ENCODE measurements at regions not wholly inside any gene's neighbourhood (a gene's known extent, or its start where the extent isn't known, plus 50 kb on each side); places are given as distances from the start of the nearest gene placed in this dataset.
"Not testable (repeated sequence)": the region's sequence is repeated elsewhere in the genome, so short reads cannot be mapped to it uniquely, and the experiment has no call there.

GRCh38 chr15:31503758-31504461, 177.3 kb downstream of the KLF13 start:
- no peak for ATAC-seq (ENCODE audit: low read depth)
- no peak for TF ChIP-seq CTCF (IDR thresholded peaks at IDR 0.05)
- H3K27me3 Mint-ChIP-seq = peaks cover 7% of the 10 kb centered on the region
- DNase-seq = no peak
- no peaks in the 10 kb centered on the region for H3K36me3 Mint-ChIP-seq (ENCODE audit: low read depth)
- H3K4me3 Mint-ChIP-seq = no peak overlapping the region
- no peak overlapping the region for H3K27ac Mint-ChIP-seq
- intact Hi-C loops (cut with micrococcal nuclease) = no loop called here
- POLR2A ChIA-PET = no interaction called here
- peaks cover 2% of the 10 kb centered on the region for H3K9me3 Mint-ChIP-seq
- CTCF ChIA-PET = no interaction called here
- H3K4me1 Mint-ChIP-seq = no peaks in the 10 kb centered on the region

- no peak for TF ChIP-seq CTCF (IDR thresholded peaks at IDR 0.05)
- ChIA-PET CTCF (no interaction called here), POLR2A (no interaction called here)
- no peak overlapping the region for H3K4me3 Mint-ChIP-seq
- H3K36me3 Mint-ChIP-seq (ENCODE audit: low read depth) = no peaks in the 10 kb centered on the region
- DNase-seq (no peak), ATAC-seq (ENCODE audit: low read depth) (no peak)
- H3K27me3 Mint-ChIP-seq = peaks cover 5% of the 10 kb centered on the region
- no peaks in the 10 kb centered on the region for H3K4me1 Mint-ChIP-seq
- H3K27ac Mint-ChIP-seq = no peak overlapping the region
- intact Hi-C loops (cut with micrococcal nuclease) = no loop called here
- peaks cover 2% of the 10 kb centered on the region for H3K9me3 Mint-ChIP-seq
Measured at GRCh38 chr15:31504462-31504839, 177.8 kb downstream of the KLF13 start.

- CTCF ChIA-PET = not testable (repeated sequence)
Measured at GRCh38 chr15:31507573-31507972, 180.9 kb downstream of the KLF13 start.

GRCh38 chr15:31508656-31509055, 182.0 kb downstream of the KLF13 start:
- ATAC-seq (ENCODE audit: low read depth) = no peak
- Mint-ChIP-seq H3K4me3 (no peak overlapping the region), H3K27ac (no peak overlapping the region), H3K36me3 (ENCODE audit: low read depth) (no peaks in the 10 kb centered on the region), H3K9me3 (peaks cover 2% of the 10 kb centered on the region), H3K27me3 (peaks cover 7% of the 10 kb centered on the region), H3K4me1 (peaks cover 14% of the 10 kb centered on the region)
- ChIA-PET POLR2A (no interaction called here), CTCF (no interaction called here)
- TF ChIP-seq CTCF (IDR thresholded peaks at IDR 0.05) = no peak
- intact Hi-C loops (cut with micrococcal nuclease) = no loop called here
- no peak for DNase-seq

More at GRCh38 chr15:31507573-31507972, 180.9 kb downstream of the KLF13 start:
- ATAC-seq (ENCODE audit: low read depth); H3K27ac Mint-ChIP-seq; H3K4me1 Mint-ChIP-seq; H3K9me3 Mint-ChIP-seq; H3K4me3 Mint-ChIP-seq; intact Hi-C loops (cut with micrococcal nuclease); H3K36me3 Mint-ChIP-seq (ENCODE audit: low read depth); DNase-seq; POLR2A ChIA-PET; H3K27me3 Mint-ChIP-seq: not testable (repeated sequence)

- no peak for ATAC-seq (ENCODE audit: low read depth)
- CTCF ChIA-PET = no interaction called here
- POLR2A ChIA-PET = interaction anchor here (0.6 to 0.7 kb wide), 2 partner anchors 35 to 125 kb away, joined by 5 to 6 read pairs; no protein-coding TSS in a partner anchor
- DNase-seq = no peak
- H3K4me1 Mint-ChIP-seq = peaks cover 14% of the 10 kb centered on the region
- intact Hi-C loops (cut with micrococcal nuclease) = no loop called here
- TF ChIP-seq CTCF (IDR thresholded peaks at IDR 0.05) = no peak
- no peak overlapping the region for H3K4me3 Mint-ChIP-seq
- H3K9me3 Mint-ChIP-seq = peaks cover 2% of the 10 kb centered on the region
- H3K27me3 Mint-ChIP-seq = peaks cover 9% of the 10 kb centered on the region
- no peaks in the 10 kb centered on the region for H3K36me3 Mint-ChIP-seq (ENCODE audit: low read depth)
- no peak overlapping the region for H3K27ac Mint-ChIP-seq
Measured at GRCh38 chr15:31510057-31510456, 183.4 kb downstream of the KLF13 start.

Measured in activated B cell treated with CpG ODN at 0.5 μM for 24 hours (primary cell).